ENCODE measurements at regions not wholly inside any gene's neighbourhood (a gene's known extent, or its start where the extent isn't known, plus 50 kb on each side); places are given as distances from the start of the nearest gene placed in this dataset.

DNA sequence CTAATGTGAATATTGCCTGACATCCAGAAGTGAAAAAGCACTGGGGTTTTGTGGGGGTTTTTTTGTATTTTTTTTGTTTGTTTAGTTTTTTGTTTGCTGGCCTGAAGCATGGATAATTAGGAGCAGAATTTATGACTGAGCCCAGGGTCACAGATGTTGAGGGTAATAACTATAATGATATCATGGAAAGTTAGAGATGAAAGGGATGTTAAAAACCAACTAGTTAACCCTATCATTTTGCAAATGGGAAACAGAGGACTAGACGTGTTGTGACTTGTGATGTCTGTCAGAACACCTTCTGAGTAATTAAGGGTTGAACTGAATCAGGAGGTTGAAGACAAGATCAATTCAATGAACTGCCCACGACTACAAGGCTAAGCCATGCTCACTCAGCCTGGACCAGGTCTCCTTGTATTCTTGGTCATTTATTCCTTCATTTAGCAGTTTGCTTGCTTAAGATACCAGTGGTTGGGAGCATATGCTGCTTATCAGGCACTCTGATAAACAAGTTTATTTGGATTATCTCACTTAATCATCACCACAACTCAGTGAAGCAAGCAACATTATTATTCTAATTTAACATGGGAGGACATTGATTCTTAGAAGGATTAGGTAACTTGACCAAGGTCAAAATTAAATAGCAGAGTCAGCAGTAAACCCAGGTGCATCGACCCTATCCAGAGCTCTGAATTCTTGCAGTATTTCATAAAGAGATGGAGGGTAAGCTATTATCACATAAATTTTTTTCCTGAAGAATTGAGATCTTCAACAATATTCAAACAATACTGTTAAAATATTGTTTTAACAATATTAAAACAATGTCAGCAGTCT lies 75.7 kb upstream of the PIK3R1 start:
- Histone ChIP-seq H3K36me3 (ENCODE audit: low read depth) (no peaks in the 10 kb centered on the region), H3K27ac (ENCODE audit: poor library complexity, severe bottlenecking) (no peak overlapping the region), H3K9me3 (ENCODE audit: severe bottlenecking) (no peaks in the 10 kb centered on the region), H3K4me3 (ENCODE audit: severe bottlenecking) (no peak overlapping the region), H3K4me1 (ENCODE audit: insufficient read depth, poor library complexity, severe bottlenecking) (peaks cover 7% of the 10 kb centered on the region), H3K27me3 (ENCODE audit: insufficient read depth, poor library complexity, severe bottlenecking) (no peaks in the 10 kb centered on the region)
- TF ChIP-seq, protein P1, sequence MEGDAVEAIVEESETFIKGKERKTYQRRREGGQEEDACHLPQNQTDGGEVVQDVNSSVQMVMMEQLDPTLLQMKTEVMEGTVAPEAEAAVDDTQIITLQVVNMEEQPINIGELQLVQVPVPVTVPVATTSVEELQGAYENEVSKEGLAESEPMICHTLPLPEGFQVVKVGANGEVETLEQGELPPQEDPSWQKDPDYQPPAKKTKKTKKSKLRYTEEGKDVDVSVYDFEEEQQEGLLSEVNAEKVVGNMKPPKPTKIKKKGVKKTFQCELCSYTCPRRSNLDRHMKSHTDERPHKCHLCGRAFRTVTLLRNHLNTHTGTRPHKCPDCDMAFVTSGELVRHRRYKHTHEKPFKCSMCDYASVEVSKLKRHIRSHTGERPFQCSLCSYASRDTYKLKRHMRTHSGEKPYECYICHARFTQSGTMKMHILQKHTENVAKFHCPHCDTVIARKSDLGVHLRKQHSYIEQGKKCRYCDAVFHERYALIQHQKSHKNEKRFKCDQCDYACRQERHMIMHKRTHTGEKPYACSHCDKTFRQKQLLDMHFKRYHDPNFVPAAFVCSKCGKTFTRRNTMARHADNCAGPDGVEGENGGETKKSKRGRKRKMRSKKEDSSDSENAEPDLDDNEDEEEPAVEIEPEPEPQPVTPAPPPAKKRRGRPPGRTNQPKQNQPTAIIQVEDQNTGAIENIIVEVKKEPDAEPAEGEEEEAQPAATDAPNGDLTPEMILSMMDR (IDR thresholded peaks at IDR 0.05; ENCODE audit: poor library complexity, severe bottlenecking): no peak
- no peak for ATAC-seq (ENCODE audit: low read depth)
- no peak for DNase-seq (ENCODE audit: low spot score)

DNA sequence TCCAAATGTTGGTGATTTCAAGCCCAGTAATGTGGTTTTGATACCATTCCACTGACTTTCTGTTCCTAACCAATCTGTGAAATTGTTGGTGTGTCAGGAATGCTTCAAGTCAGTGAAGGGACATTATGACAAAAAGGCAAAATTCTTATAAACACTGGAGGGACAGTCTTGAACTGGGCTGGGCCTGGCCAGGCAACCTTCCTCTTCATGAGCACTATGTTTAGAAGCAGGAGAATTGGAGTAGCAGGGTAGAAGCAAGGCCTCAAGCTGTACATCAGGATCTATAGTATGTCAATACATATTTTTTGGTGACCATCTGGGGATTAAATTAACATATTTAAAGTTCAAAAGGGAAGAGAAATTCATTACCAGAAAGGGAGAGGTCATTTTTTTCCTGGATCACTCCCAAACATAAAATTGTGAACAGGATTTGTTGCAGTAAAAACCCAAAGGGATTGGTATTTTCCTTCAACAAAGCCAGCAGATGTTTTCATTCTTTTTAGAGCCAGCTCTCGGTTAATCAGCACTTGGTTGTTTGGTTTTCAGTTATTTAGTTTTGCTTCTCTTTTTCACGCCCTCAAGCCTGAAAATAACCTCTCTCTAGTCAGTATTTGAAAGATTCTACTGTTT lies 77.9 kb upstream of the PIK3R1 start:
- Histone ChIP-seq H3K27ac (ENCODE audit: poor library complexity, severe bottlenecking) (no peak overlapping the region), H3K27me3 (ENCODE audit: insufficient read depth, poor library complexity, severe bottlenecking) (no peaks in the 10 kb centered on the region), H3K4me1 (ENCODE audit: insufficient read depth, poor library complexity, severe bottlenecking) (peaks cover 7% of the 10 kb centered on the region), H3K36me3 (ENCODE audit: low read depth) (no peaks in the 10 kb centered on the region), H3K4me3 (ENCODE audit: severe bottlenecking) (no peak overlapping the region), H3K9me3 (ENCODE audit: severe bottlenecking) (no peaks in the 10 kb centered on the region)
- no peak for DNase-seq (ENCODE audit: low spot score)
- TF ChIP-seq, protein P1 (IDR thresholded peaks at IDR 0.05; ENCODE audit: poor library complexity, severe bottlenecking): no peak
- ATAC-seq (ENCODE audit: low read depth): no peak

DNA sequence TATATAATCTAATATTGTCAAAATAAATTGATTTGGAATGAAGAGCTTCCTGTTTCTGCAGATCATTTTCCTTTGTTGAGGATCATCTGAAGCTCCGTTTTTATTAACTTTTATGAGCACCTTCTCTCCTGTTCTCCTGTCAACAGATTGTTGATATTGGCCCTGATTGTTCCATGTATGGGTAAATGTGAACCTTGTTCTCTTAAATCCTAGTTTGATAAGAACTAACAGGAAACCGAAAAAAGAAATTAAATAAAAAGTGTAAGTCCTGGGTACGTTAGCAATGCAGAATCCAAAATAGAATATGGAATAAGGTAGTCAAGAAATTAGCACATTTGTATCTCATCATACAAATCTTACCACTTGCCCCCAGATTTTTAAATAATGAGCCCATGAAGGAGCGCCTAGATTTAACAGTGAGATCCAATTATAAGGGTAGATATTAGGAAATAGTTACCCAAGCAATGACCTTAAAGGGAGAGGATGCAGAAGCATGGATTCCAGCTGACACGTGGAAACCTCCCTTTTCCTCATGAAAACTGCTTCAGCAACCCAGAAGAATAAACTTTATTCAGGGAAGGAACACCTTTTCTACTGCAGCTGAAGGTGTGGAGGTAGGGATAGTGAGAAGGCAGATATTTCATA lies 80.8 kb upstream of the PIK3R1 start:
- TF ChIP-seq, protein P1 (IDR thresholded peaks at IDR 0.05; ENCODE audit: poor library complexity, severe bottlenecking): no peak
- H3K4me3 ChIP-seq (ENCODE audit: severe bottlenecking): no peak overlapping the region
- no peak for ATAC-seq (ENCODE audit: low read depth)

DNA sequence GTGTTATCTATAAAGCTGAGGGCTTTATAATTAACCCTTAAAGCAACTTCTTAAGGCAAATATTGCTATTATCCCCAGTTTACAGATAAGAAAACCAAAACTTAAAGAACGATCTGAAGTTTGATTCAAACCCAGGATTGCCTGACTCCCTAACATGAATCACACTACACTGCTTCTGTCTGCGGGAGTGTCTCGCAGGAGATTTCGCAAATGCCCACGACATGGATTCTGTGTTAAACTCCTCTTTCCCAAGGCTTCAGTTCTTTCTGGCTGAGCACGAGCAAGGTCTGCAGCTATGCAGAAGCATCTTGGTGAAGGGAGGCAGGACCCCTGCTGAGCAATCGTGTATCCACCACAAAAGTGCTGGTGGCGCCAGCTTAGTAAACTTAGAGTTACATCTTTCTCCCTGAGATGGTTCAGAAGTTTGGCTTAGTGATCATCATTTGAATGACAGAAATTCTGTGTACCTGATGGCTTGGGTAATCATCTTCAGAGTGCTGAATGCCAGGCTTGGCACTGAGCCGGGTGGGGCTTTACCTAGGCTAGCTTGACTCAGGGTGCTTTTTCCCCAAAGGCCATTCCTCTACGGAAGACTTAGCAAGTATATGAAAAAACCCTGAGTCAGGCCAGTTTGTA lies 81.4 kb upstream of the PIK3R1 start:
- Histone ChIP-seq H3K27me3 (ENCODE audit: insufficient read depth, poor library complexity, severe bottlenecking) (no peaks in the 10 kb centered on the region), H3K36me3 (ENCODE audit: low read depth) (no peaks in the 10 kb centered on the region), H3K9me3 (ENCODE audit: severe bottlenecking) (no peaks in the 10 kb centered on the region), H3K4me3 (ENCODE audit: severe bottlenecking) (no peak overlapping the region), H3K27ac (ENCODE audit: poor library complexity, severe bottlenecking) (no peak overlapping the region), H3K4me1 (ENCODE audit: insufficient read depth, poor library complexity, severe bottlenecking) (no peaks in the 10 kb centered on the region)
- ATAC-seq (ENCODE audit: low read depth) (0 out of 3 replicates have a peak, but pooled peaks have one; percentile 27), DNase-seq (ENCODE audit: low spot score) (no peak)
- TF ChIP-seq, protein P1 (IDR thresholded peaks at IDR 0.05; ENCODE audit: poor library complexity, severe bottlenecking): no peak

More for the DNA sequence above, 80.8 kb upstream of the PIK3R1 start:
- DNase-seq (ENCODE audit: low spot score): no peak
- Histone ChIP-seq H3K9me3 (ENCODE audit: severe bottlenecking) (no peaks in the 10 kb centered on the region), H3K27me3 (ENCODE audit: insufficient read depth, poor library complexity, severe bottlenecking) (no peaks in the 10 kb centered on the region), H3K27ac (ENCODE audit: poor library complexity, severe bottlenecking) (no peak overlapping the region), H3K36me3 (ENCODE audit: low read depth) (no peaks in the 10 kb centered on the region), H3K4me1 (ENCODE audit: insufficient read depth, poor library complexity, severe bottlenecking) (no peaks in the 10 kb centered on the region)

Measured in RWPE2 (cell line).